ENCODE measurements at regions not wholly inside any gene's neighbourhood (a gene's known extent, or its start where the extent isn't known, plus 50 kb on each side); places are given as distances from the start of the nearest gene placed in this dataset.

- no peak for TF ChIP-seq CTCF (IDR thresholded peaks at IDR 0.05)
- no peaks in the 10 kb centered on the region for H3K36me3 Mint-ChIP-seq (ENCODE audit: low read depth)
- CTCF ChIA-PET = no interaction called here
- POLR2A ChIA-PET = no interaction called here
- ATAC-seq (ENCODE audit: poor library complexity) = no peak
- Histone ChIP-seq H3K27me3 (ENCODE audit: control insufficient read depth in 1 of 2, insufficient read depth in 2 of 2, low read length in 2 of 2) (no peaks in the 10 kb centered on the region), H3K36me3 (ENCODE audit: insufficient read depth, low read length) (no peaks in the 10 kb centered on the region), H3K4me1 (ENCODE audit: insufficient read depth, low read length) (no peaks in the 10 kb centered on the region), H3K9me3 (ENCODE audit: control insufficient read depth in 1 of 2, insufficient read depth in 1 of 2, low read length in 2 of 2) (peaks cover 0 to 6% of the 10 kb centered on the region in 2 experiments), H3K27ac (ENCODE audit: low read depth in 1 of 2, low read length in 2 of 2) (no peak overlapping the region), H3K4me3 (ENCODE audit: low read length) (no peak overlapping the region)
- intact Hi-C loops (cut with DNase I, micrococcal nuclease) = no loop called here
- DNase-seq = no peak
- peaks cover 15% of the 10 kb centered on the region for H3K27me3 Mint-ChIP-seq
- H3K4me3 Mint-ChIP-seq = no peak overlapping the region
- H3K4me1 Mint-ChIP-seq (ENCODE audit: low read depth) = no peaks in the 10 kb centered on the region
- no peaks in the 10 kb centered on the region for H3K9me3 Mint-ChIP-seq
- no peak overlapping the region for H3K27ac Mint-ChIP-seq
These were observed 117.7 kb downstream of the PTPRS start for GRCh38 chr19:5222821-5223321.

GRCh38 chr19:5222178-5222577 is 118.4 kb downstream of the PTPRS start:
- H3K4me1 Mint-ChIP-seq (ENCODE audit: low read depth) = no peaks in the 10 kb centered on the region
- no peaks in the 10 kb centered on the region for H3K27me3 ChIP-seq (ENCODE audit: control insufficient read depth in 1 of 2, insufficient read depth in 2 of 2, low read length in 2 of 2)
- TF ChIP-seq CTCF (IDR thresholded peaks at IDR 0.05) = no peak
- H3K9me3 Mint-ChIP-seq = no peaks in the 10 kb centered on the region
- CTCF ChIA-PET = no interaction called here
- H3K4me3 Mint-ChIP-seq = no peak overlapping the region
- no peaks in the 10 kb centered on the region for H3K36me3 Mint-ChIP-seq (ENCODE audit: low read depth)
- no peak for ATAC-seq (ENCODE audit: poor library complexity)
- H3K27me3 Mint-ChIP-seq = peaks cover 11% of the 10 kb centered on the region
- H3K9me3 ChIP-seq (ENCODE audit: control insufficient read depth in 1 of 2, insufficient read depth in 1 of 2, low read length in 2 of 2) = peaks cover 0 to 6% of the 10 kb centered on the region in 2 experiments
- H3K27ac ChIP-seq (ENCODE audit: low read depth in 1 of 2, low read length in 2 of 2) = no peak overlapping the region
- intact Hi-C loops (cut with DNase I, micrococcal nuclease) = no loop called here
- no peaks in the 10 kb centered on the region for H3K4me1 ChIP-seq (ENCODE audit: insufficient read depth, low read length)
- H3K27ac Mint-ChIP-seq = no peak overlapping the region
- H3K4me3 ChIP-seq (ENCODE audit: low read length) = no peak overlapping the region
- DNase-seq = no peak
- POLR2A ChIA-PET = no interaction called here
- H3K36me3 ChIP-seq (ENCODE audit: insufficient read depth, low read length) = no peaks in the 10 kb centered on the region

GRCh38 chr19:5220866-5221265 is 119.7 kb downstream of the PTPRS start:
- peaks cover 5% of the 10 kb centered on the region for H3K27me3 Mint-ChIP-seq
- no peak for DNase-seq
- peaks cover 0 to 2% of the 10 kb centered on the region in 2 experiments for H3K27me3 ChIP-seq (ENCODE audit: control insufficient read depth in 1 of 2, insufficient read depth in 2 of 2, low read length in 2 of 2)

More at GRCh38 chr19:5220866-5221265, 119.7 kb downstream of the PTPRS start:
- Mint-ChIP-seq H3K36me3 (ENCODE audit: low read depth) (no peaks in the 10 kb centered on the region), H3K4me3 (no peak overlapping the region), H3K4me1 (ENCODE audit: low read depth) (no peaks in the 10 kb centered on the region), H3K27ac (no peak overlapping the region), H3K9me3 (no peaks in the 10 kb centered on the region)
- peaks cover 0 to 6% of the 10 kb centered on the region in 2 experiments for H3K9me3 ChIP-seq (ENCODE audit: control insufficient read depth in 1 of 2, insufficient read depth in 1 of 2, low read length in 2 of 2)
- H3K36me3 ChIP-seq (ENCODE audit: insufficient read depth, low read length) = no peaks in the 10 kb centered on the region
- ATAC-seq (ENCODE audit: poor library complexity) = no peak
- no peak overlapping the region for H3K27ac ChIP-seq (ENCODE audit: low read depth in 1 of 2, low read length in 2 of 2)
- TF ChIP-seq CTCF (IDR thresholded peaks at IDR 0.05) = no peak
- ChIA-PET CTCF (no interaction called here), POLR2A (no interaction called here)
- H3K4me3 ChIP-seq (ENCODE audit: low read length) = no peak overlapping the region
- intact Hi-C loops (cut with DNase I, micrococcal nuclease) = no loop called here
- H3K4me1 ChIP-seq (ENCODE audit: insufficient read depth, low read length) = no peaks in the 10 kb centered on the region
